HEK293 (cell line): ENCODE measurements at regions not wholly inside any gene's neighbourhood (a gene's known extent, or its start where the extent isn't known, plus 50 kb on each side); places are given as distances from the start of the nearest gene placed in this dataset.
A peak's percentile ranks its signal among the peaks of the same experiment; 100 is the strongest.

Experiments
- CTCF ChIA-PET: fragments of 350-600 bp; formaldehyde crosslinking; extraction: SDS; loops from one replicate; lab custom pipeline; 2021; ENCODE audit warnings: antibody characterized with exemption; lab: Yijun Ruan, JAX
- POLR2A ChIA-PET: fragments of 300-600 bp; formaldehyde crosslinking; extraction: SDS; loops from one replicate; lab custom pipeline; 2020; ENCODE audit warnings: antibody characterized with exemption, inconsistent platforms; lab: Yijun Ruan, JAX
- H3K27ac ChIP-seq: fragments of 200-500 bp; sonication (Bioruptor generic); 2 replicates; pipeline ENCODE4 v1.5.1; 2014; ENCODE audit warnings: low read depth, low read length, control low read depth, inconsistent platforms; ENCODE audit errors: extremely low read depth
- H3K36me3 ChIP-seq, 2 experiments: fragments of 200-500 bp in 1 of 2; sonication (Bioruptor generic) in 1 of 2; 1 replicate in 1 of 2; 2 replicates in 1 of 2; pipeline ENCODE4 v1.5.1; 2014 to 2017; ENCODE audit warnings: inconsistent platforms in 2 of 2, low read length in 2 of 2; ENCODE audit not compliant: control insufficient read depth in 2 of 2, insufficient read depth in 1 of 2
- H3K4me1 ChIP-seq: fragments of 200-500 bp; sonication (Bioruptor generic); 2 replicates; pipeline ENCODE4 v1.5.1; 2014; ENCODE audit warnings: mild to moderate bottlenecking, low read length, inconsistent platforms; ENCODE audit not compliant: control insufficient read depth, insufficient read depth
- H3K4me3 ChIP-seq: 2 replicates; pipeline ENCODE4 v1.5.1; 2011; ENCODE audit warnings: low read depth, mild to moderate bottlenecking, control low read depth, low read length, moderate library complexity
- H3K9me3 ChIP-seq: fragments of 200-500 bp; sonication (Bioruptor generic); 2 replicates; pipeline ENCODE4 v1.5.1; 2014; ENCODE audit warnings: low read depth, low read length, inconsistent platforms; ENCODE audit not compliant: control insufficient read depth, insufficient read depth
- GLIS2 ChIP-seq: fragments of 450-650 bp; formaldehyde crosslinking; IDR thresholded peaks from 2 replicates; pipeline ENCODE4 v1.5.1; 2016; ENCODE audit warnings: missing biosample characterization, missing genetic modification characterization
- HOXA7 ChIP-seq: sonication (generic); formaldehyde crosslinking; IDR thresholded peaks from 2 replicates; pipeline ENCODE4 v1.8.1; 2022; ENCODE audit warnings: missing genetic modification reagents, borderline replicate concordance
- KLF17 ChIP-seq: fragments of 450-650 bp; formaldehyde crosslinking; IDR thresholded peaks from 2 replicates; pipeline ENCODE4 v1.5.1; 2016; ENCODE audit warnings: missing biosample characterization, missing genetic modification characterization
- KLF9 ChIP-seq: fragments of 450-650 bp; formaldehyde crosslinking; IDR thresholded peaks from 2 replicates; pipeline ENCODE4 v1.5.1; 2016; ENCODE audit warnings: missing biosample characterization, missing genetic modification characterization, low read depth
- MYNN ChIP-seq: fragments of 450-650 bp; formaldehyde crosslinking; IDR thresholded peaks from 2 replicates; pipeline ENCODE4 v1.5.1; 2016; ENCODE audit warnings: missing biosample characterization, missing genetic modification characterization, borderline replicate concordance
- PRDM4 ChIP-seq: fragments of 450-650 bp; formaldehyde crosslinking; IDR thresholded peaks from 2 replicates; pipeline ENCODE4 v1.5.1; 2017; ENCODE audit warnings: missing biosample characterization, missing genetic modification characterization
- TCF7L2 ChIP-seq: IDR thresholded peaks from 2 replicates; pipeline ENCODE4 v1.6.1; 2011; ENCODE audit warnings: low read depth, mild to moderate bottlenecking, inconsistent platforms, low read length, moderate library complexity, borderline replicate concordance
- ZBTB1 ChIP-seq: fragments of 450-650 bp; formaldehyde crosslinking; IDR thresholded peaks from 2 replicates; pipeline ENCODE4 v1.5.1; 2016; ENCODE audit warnings: missing biosample characterization, missing genetic modification characterization
- ZBTB10 ChIP-seq: fragments of 450-650 bp; formaldehyde crosslinking; IDR thresholded peaks from 2 replicates; pipeline ENCODE4 v1.5.1; 2016; ENCODE audit warnings: missing biosample characterization, missing genetic modification characterization
- ZBTB6 ChIP-seq: fragments of 450-650 bp; formaldehyde crosslinking; IDR thresholded peaks from 2 replicates; pipeline ENCODE4 v1.5.1; 2017; ENCODE audit warnings: missing biosample characterization, missing genetic modification characterization
- ZBTB8A ChIP-seq: fragments of 450-650 bp; formaldehyde crosslinking; IDR thresholded peaks from 2 replicates; pipeline ENCODE4 v1.5.1; 2016; ENCODE audit warnings: missing biosample characterization, missing genetic modification characterization
- ZEB2 ChIP-seq: fragments of 450-650 bp; formaldehyde crosslinking; IDR thresholded peaks from 2 replicates; pipeline ENCODE4 v1.5.1; 2016; ENCODE audit warnings: missing biosample characterization, missing genetic modification characterization
- ZFP41 ChIP-seq: fragments of 450-650 bp; formaldehyde crosslinking; IDR thresholded peaks from 2 replicates; pipeline ENCODE4 v1.5.1; 2016; ENCODE audit warnings: missing biosample characterization, missing genetic modification characterization, borderline replicate concordance
- ZNF16 ChIP-seq: fragments of 450-650 bp; formaldehyde crosslinking; IDR thresholded peaks from 2 replicates; pipeline ENCODE4 v1.5.1; 2016; ENCODE audit warnings: low read depth, missing biosample characterization, missing genetic modification characterization
- ZNF202 ChIP-seq: fragments of 450-650 bp; formaldehyde crosslinking; IDR thresholded peaks from 2 replicates; pipeline ENCODE4 v1.5.1; 2016; ENCODE audit warnings: missing biosample characterization, missing genetic modification characterization, borderline replicate concordance
- ZNF23 ChIP-seq: fragments of 450-650 bp; formaldehyde crosslinking; IDR thresholded peaks from 2 replicates; pipeline ENCODE4 v1.5.1; 2016; ENCODE audit warnings: missing biosample characterization, missing genetic modification characterization, borderline replicate concordance
- ZNF239 ChIP-seq: fragments of 450-650 bp; formaldehyde crosslinking; IDR thresholded peaks from 2 replicates; pipeline ENCODE4 v1.5.1; 2016; ENCODE audit warnings: missing biosample characterization, missing genetic modification characterization
- ZNF473 ChIP-seq: fragments of 450-650 bp; formaldehyde crosslinking; IDR thresholded peaks from 2 replicates; pipeline ENCODE4 v1.5.1; 2017; ENCODE audit warnings: missing biosample characterization, missing genetic modification characterization
- ZNF785 ChIP-seq: fragments of 450-650 bp; formaldehyde crosslinking; IDR thresholded peaks from 2 replicates; pipeline ENCODE4 v1.5.1; 2016; ENCODE audit warnings: missing biosample characterization, missing genetic modification characterization
- ZNF830 ChIP-seq: fragments of 450-650 bp; IDR thresholded peaks from 2 replicates; pipeline ENCODE4 v1.5.0; 2018; ENCODE audit warnings: missing biosample characterization, missing genetic modification characterization, low read depth, mild to moderate bottlenecking, moderate library complexity
- ZSCAN4 ChIP-seq: fragments of 450-650 bp; formaldehyde crosslinking; IDR thresholded peaks from 2 replicates; pipeline ENCODE4 v1.5.1; 2017; ENCODE audit warnings: missing biosample characterization, missing genetic modification characterization

- Histone ChIP-seq H3K9me3 (no peaks in the 10 kb centered on the region), H3K4me1 (no peaks in the 10 kb centered on the region), H3K4me3 (no peak overlapping the region), H3K27ac (no peak overlapping the region), H3K36me3 (no peaks in the 10 kb centered on the region)
- TF ChIP-seq ZSCAN4 (tag by site-specific recombination) (peak; percentile 99), ZNF473 (tag by site-specific recombination) (no peak)
- POLR2A ChIA-PET = no interaction called here
- CTCF ChIA-PET = interaction anchor here (0.5 kb wide), 1 partner anchor 12 kb away, joined by 3 read pairs; no protein-coding TSS in a partner anchor
These were observed 61.5 kb downstream of the FZD10 start for GRCh38 chr12:130223767-130224244.

- no peak for TF ChIP-seq ZBTB8A (tag by site-specific recombination)
- no peak for TF ChIP-seq ZNF202 (tag by site-specific recombination)
- TF ChIP-seq MYNN (tag by site-specific recombination) = no peak
- no peak for TF ChIP-seq TCF7L2
- no peak for TF ChIP-seq GLIS2
- TF ChIP-seq HOXA7 = no peak
- TF ChIP-seq ZBTB6 (tag by site-specific recombination) = no peak
- no peaks in the 10 kb centered on the region for H3K4me1 ChIP-seq
- H3K4me3 ChIP-seq = no peak overlapping the region
- H3K36me3 ChIP-seq = no peaks in the 10 kb centered on the region
- H3K9me3 ChIP-seq = no peaks in the 10 kb centered on the region
- no peak overlapping the region for H3K27ac ChIP-seq
- POLR2A ChIA-PET = no interaction called here
- CTCF ChIA-PET = interaction anchor here (0.5 kb wide), 1 partner anchor 281 kb away, joined by 5 read pairs; no protein-coding TSS in a partner anchor
These were observed 62.3 kb downstream of the FZD10 start for GRCh38 chr12:130224613-130225012.

- Histone ChIP-seq H3K4me3 (no peak overlapping the region), H3K4me1 (no peaks in the 10 kb centered on the region), H3K36me3 (no peaks in the 10 kb centered on the region), H3K27ac (no peak overlapping the region), H3K9me3 (no peaks in the 10 kb centered on the region)
- POLR2A ChIA-PET = no interaction called here
- CTCF ChIA-PET = interaction anchor here (0.5 kb wide), 1 partner anchor 282 kb away, joined by 5 read pairs; no protein-coding TSS in a partner anchor
- TF ChIP-seq KLF17 (tag by site-specific recombination) (no peak), ZSCAN4 (tag by site-specific recombination) (no peak), ZBTB1 (tag by site-specific recombination) (no peak), KLF9 (tag by site-specific recombination) (no peak), ZNF785 (tag by site-specific recombination) (no peak), PRDM4 (tag by site-specific recombination) (no peak), ZEB2 (no peak), ZNF23 (tag by site-specific recombination) (no peak), ZNF830 (no peak), ZBTB10 (tag by site-specific recombination) (no peak), ZNF16 (tag by site-specific recombination) (no peak), ZFP41 (tag by site-specific recombination) (no peak), ZNF239 (tag by site-specific recombination) (no peak)
These were observed 63.1 kb downstream of the FZD10 start for GRCh38 chr12:130225347-130225746.
